Upper lobe of left lung (tissue), 6 donors: ENCODE measurements at regions not wholly inside any gene's neighbourhood (a gene's known extent, or its start where the extent isn't known, plus 50 kb on each side); places are given as distances from the start of the nearest gene placed in this dataset.

Experiments used
- ATAC-seq, 2 donors: fragments of 200-7000 bp; cut with Tn5 transposase; one replicate each; pipeline ENCODE4 v1.9.1; 2022; ENCODE audit warnings: mild to moderate bottlenecking in 2 of 2, moderate library complexity in 2 of 2; ENCODE audit not compliant: low FRiP score in 2 of 2
- DNase-seq, 2 donors: peaks; one replicate each; pipeline ENCODE4 v3.0.0-alpha.2; 2019 to 2020
- H3K27ac ChIP-seq, 4 donors: fragments of 200-600 bp; sonication (generic); one replicate each; pipeline ENCODE4 v1.5.1; 2016 to 2019
- H3K27me3 ChIP-seq, 4 donors: fragments of 200-600 bp; sonication (generic); one replicate each; pipeline ENCODE4 v1.5.1; 2017 to 2019
- H3K36me3 ChIP-seq, 4 donors: fragments of 200-600 bp; sonication (generic); one replicate each; pipeline ENCODE4 v1.5.1; 2016 to 2019
- H3K4me1 ChIP-seq, 4 donors: fragments of 200-600 bp; sonication (generic); one replicate each; pipeline ENCODE4 v1.5.1; 2018 to 2019
- H3K4me3 ChIP-seq, 4 donors: fragments of 200-600 bp; sonication (generic); one replicate each; pipeline ENCODE4 v1.5.1; 2017 to 2019; ENCODE audit warnings: mild to moderate bottlenecking in 2 of 4, moderate library complexity in 1 of 4
- H3K9me3 ChIP-seq, 4 donors: fragments of 200-600 bp; sonication (generic); one replicate each; pipeline ENCODE4 v1.5.1; 2018 to 2019
- EP300 ChIP-seq, 4 donors: sonication (generic); formaldehyde crosslinking; IDR thresholded peaks; one replicate each; pipeline ENCODE4 v1.5.1; 2017; ENCODE audit warnings: antibody characterized with exemption in 4 of 4, control low read depth in 2 of 4
- POLR2A ChIP-seq, 4 donors: fragments of 450-650 bp; IDR thresholded peaks; one replicate each; pipeline ENCODE4 v1.5.1; 2016 to 2017; ENCODE audit warnings: antibody characterized with exemption in 4 of 4, mild to moderate bottlenecking in 2 of 4
- POLR2AphosphoS5 ChIP-seq, 2 donors: sonication (generic); formaldehyde crosslinking; IDR thresholded peaks; one replicate each; pipeline ENCODE4 v1.5.1; 2017; ENCODE audit warnings: antibody characterized with exemption in 2 of 2
- WGBS, 2 donors: methylation state at CpG; one replicate each; pipeline ENCODE4 v1.1.5; 2017 to 2018; 5-methylcytosine and 5-hydroxymethylcytosine counted together
- TF ChIP-seq, protein P1 (sequence below), 6 experiments: fragments of 450-650 bp in 4 of 6; fragments of 200-600 bp in 2 of 6; sonication (generic) in 2 of 6; IDR thresholded peaks; one replicate each; pipeline ENCODE4 v1.5.1; 2016 to 2019; ENCODE audit warnings: antibody characterized with exemption in 6 of 6
- donor health status: DM: no; HTN: no; CAD: no; lungs with moderate emphysema.
- donor health status: DM: no; HTN: yes; CAD: no; lungs with severe emphysema.

DNA sequence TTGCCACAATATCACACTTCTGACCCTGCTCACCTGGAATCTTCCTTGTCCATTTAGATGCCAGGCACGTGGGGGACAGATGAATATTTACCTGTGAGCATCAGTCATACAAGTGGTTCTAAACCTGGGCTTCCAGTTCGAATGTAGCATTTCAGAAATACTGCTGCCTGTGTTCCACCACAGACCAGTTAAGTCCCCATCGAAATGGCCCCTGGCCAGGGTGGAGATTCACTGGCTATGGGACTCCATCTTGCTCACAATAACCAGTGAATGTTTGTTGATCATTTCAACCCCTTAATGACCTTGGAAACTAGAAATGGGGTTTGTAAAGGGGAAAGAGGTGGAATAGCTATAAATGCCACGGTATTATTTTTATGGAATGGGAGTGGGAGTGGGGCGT lies 73.8 kb downstream of the CLDN34 start:
- TF ChIP-seq EP300 (IDR thresholded peaks at IDR 0.05) (no peak), POLR2AphosphoS5 (IDR thresholded peaks at IDR 0.05) (no peak), POLR2A (IDR thresholded peaks at IDR 0.05) (no peak)
- TF ChIP-seq, protein P1, sequence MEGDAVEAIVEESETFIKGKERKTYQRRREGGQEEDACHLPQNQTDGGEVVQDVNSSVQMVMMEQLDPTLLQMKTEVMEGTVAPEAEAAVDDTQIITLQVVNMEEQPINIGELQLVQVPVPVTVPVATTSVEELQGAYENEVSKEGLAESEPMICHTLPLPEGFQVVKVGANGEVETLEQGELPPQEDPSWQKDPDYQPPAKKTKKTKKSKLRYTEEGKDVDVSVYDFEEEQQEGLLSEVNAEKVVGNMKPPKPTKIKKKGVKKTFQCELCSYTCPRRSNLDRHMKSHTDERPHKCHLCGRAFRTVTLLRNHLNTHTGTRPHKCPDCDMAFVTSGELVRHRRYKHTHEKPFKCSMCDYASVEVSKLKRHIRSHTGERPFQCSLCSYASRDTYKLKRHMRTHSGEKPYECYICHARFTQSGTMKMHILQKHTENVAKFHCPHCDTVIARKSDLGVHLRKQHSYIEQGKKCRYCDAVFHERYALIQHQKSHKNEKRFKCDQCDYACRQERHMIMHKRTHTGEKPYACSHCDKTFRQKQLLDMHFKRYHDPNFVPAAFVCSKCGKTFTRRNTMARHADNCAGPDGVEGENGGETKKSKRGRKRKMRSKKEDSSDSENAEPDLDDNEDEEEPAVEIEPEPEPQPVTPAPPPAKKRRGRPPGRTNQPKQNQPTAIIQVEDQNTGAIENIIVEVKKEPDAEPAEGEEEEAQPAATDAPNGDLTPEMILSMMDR (IDR thresholded peaks at IDR 0.05) = no peak
- Histone ChIP-seq H3K4me3 (no peak overlapping the region), H3K27ac (no peak overlapping the region), H3K27me3 (no peaks in the 10 kb centered on the region), H3K4me1 (peaks cover 0 to 16% (median 7%) of the 10 kb centered on the region in 4 donors), H3K9me3 (no peaks in the 10 kb centered on the region), H3K36me3 (no peaks in the 10 kb centered on the region)
- no peak for ATAC-seq
- WGBS, 2 donors = 66 to 82% methylated on average over 5 of the region's 5 CpGs
- DNase-seq = no peak

GRCh38 chrX:10041383-10041782 lies 74.2 kb downstream of the CLDN34 start:
- no peak overlapping the region for H3K4me3 ChIP-seq
- no peak for TF ChIP-seq POLR2A (IDR thresholded peaks at IDR 0.05)
- TF ChIP-seq POLR2AphosphoS5 (IDR thresholded peaks at IDR 0.05) = no peak
- no peak for TF ChIP-seq EP300 (IDR thresholded peaks at IDR 0.05)
- TF ChIP-seq, protein P1 (IDR thresholded peaks at IDR 0.05) = no peak
- no peak overlapping the region for H3K27ac ChIP-seq
- DNase-seq (no peak), ATAC-seq (peak in 1 of 2 donors; percentile 47)
- no peaks in the 10 kb centered on the region for H3K27me3 ChIP-seq
- WGBS, 2 donors = 60 to 62% methylated on average over 2 to 4 of the region's 4 CpGs
- peaks cover 0 to 17% (median 9%) of the 10 kb centered on the region in 4 donors for H3K4me1 ChIP-seq
- no peaks in the 10 kb centered on the region for H3K9me3 ChIP-seq
- H3K36me3 ChIP-seq = no peaks in the 10 kb centered on the region

- WGBS, 2 donors = 81 to 90% methylated on average over 2 to 4 of the region's 4 CpGs
- no peak overlapping the region for H3K4me3 ChIP-seq
- H3K27ac ChIP-seq = no peak overlapping the region
- H3K27me3 ChIP-seq = no peaks in the 10 kb centered on the region
- no peak for TF ChIP-seq POLR2AphosphoS5 (IDR thresholded peaks at IDR 0.05)
- TF ChIP-seq EP300 (IDR thresholded peaks at IDR 0.05) = no peak
- TF ChIP-seq, protein P1 (IDR thresholded peaks at IDR 0.05) = no peak
- TF ChIP-seq POLR2A (IDR thresholded peaks at IDR 0.05) = no peak
- no peaks in the 10 kb centered on the region for H3K9me3 ChIP-seq
- no peaks in the 10 kb centered on the region for H3K36me3 ChIP-seq
- ATAC-seq = no peak
- peaks cover 0 to 18% (median 11%) of the 10 kb centered on the region in 4 donors for H3K4me1 ChIP-seq
- DNase-seq = no peak
These were observed 74.9 kb downstream of the CLDN34 start for GRCh38 chrX:10042055-10042454.

DNA sequence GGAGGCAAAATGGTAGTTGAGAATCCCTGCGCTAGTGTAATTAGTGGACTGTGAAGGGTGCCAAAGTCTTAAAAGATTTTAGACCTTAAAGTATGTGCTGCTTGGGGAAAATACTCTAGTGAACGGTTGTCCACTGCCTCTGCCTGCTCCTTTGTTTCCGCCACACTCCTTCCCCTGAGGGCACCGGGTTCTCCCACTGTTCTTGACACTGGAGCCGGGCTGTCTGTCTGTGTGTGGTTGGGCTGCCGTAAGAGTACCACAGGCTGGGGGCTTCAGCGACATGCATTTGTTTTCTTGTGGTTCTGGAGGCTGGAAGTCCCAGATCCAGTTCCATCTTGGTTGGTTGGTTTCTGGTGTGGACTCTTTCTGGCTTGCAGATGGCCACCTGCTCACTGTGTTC lies 76.2 kb downstream of the CLDN34 start:
- DNase-seq = no peak
- Histone ChIP-seq H3K36me3 (no peaks in the 10 kb centered on the region), H3K27ac (peak overlapping the region in 1 of 4 donors; percentile 32), H3K9me3 (no peaks in the 10 kb centered on the region), H3K4me3 (no peak overlapping the region), H3K4me1 (peaks cover 4 to 23% (median 13%) of the 10 kb centered on the region in 4 donors), H3K27me3 (no peaks in the 10 kb centered on the region)
- TF ChIP-seq POLR2AphosphoS5 (IDR thresholded peaks at IDR 0.05) = no peak
- TF ChIP-seq EP300 (IDR thresholded peaks at IDR 0.05) = no peak
- TF ChIP-seq, protein P1 (IDR thresholded peaks at IDR 0.05) = no peak
- TF ChIP-seq POLR2A (IDR thresholded peaks at IDR 0.05) = no peak
- 77 to 83% methylated on average over 1 to 7 of the region's 7 CpGs for WGBS, 2 donors
- ATAC-seq = no peak

DNA sequence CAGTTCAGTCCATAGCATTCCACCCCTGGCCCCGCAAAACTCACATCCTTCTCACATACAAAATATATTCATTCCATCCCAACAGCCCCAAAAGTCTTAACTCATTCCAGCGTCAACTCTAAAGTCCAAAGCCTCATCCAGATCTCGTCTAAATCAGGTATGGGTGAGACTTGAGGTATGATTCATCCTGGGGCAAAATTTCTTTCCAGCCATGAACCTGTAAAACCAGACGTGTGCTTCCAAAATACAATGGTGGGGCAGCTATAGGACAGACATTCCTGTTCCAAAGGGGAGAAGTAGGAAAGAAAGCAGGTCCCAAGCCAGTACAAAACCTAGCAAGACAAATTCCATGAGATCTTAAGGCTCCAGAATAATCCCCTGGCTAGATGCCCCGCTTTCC lies 76.9 kb downstream of the CLDN34 start:
- Histone ChIP-seq H3K27ac (peak overlapping the region in 2 of 4 donors; percentile 42 to 71), H3K4me1 (peaks cover 8 to 28% (median 16%) of the 10 kb centered on the region in 4 donors), H3K9me3 (no peaks in the 10 kb centered on the region), H3K36me3 (no peaks in the 10 kb centered on the region), H3K27me3 (no peaks in the 10 kb centered on the region), H3K4me3 (no peak overlapping the region)
- ATAC-seq = no peak
- no peak for DNase-seq
- 73 to 89% methylated on average over 1 to 5 of the region's 5 CpGs for WGBS, 2 donors
- TF ChIP-seq, protein P1 (IDR thresholded peaks at IDR 0.05) = no peak
- no peak for TF ChIP-seq EP300 (IDR thresholded peaks at IDR 0.05)
- TF ChIP-seq POLR2AphosphoS5 (IDR thresholded peaks at IDR 0.05) = no peak
- TF ChIP-seq POLR2A (IDR thresholded peaks at IDR 0.05) = no peak
